Mucosa of descending colon (tissue), 3 donors: ENCODE measurements at regions not wholly inside any gene's neighbourhood (a gene's known extent, or its start where the extent isn't known, plus 50 kb on each side); places are given as distances from the start of the nearest gene placed in this dataset.
"Not testable (repeated sequence)": the region's sequence is repeated elsewhere in the genome, so short reads cannot be mapped to it uniquely, and the experiment has no call there.

ENCODE experiments used
- ATAC-seq: fragments of 200-7000 bp; cut with Tn5 transposase; one replicate; pipeline ENCODE4 v1.9.1; 2020; ENCODE audit warnings: mild to moderate bottlenecking, moderate library complexity
- DNase-seq, 3 donors: peaks; one replicate each; pipeline ENCODE4 v3.0.0-alpha.2; 2020
- H3K36me3 ChIP-seq: fragments of 200-600 bp; one replicate; pipeline ENCODE4 v1.8.0; 2021; ENCODE audit warnings: low read depth, mild to moderate bottlenecking
- H3K4me1 ChIP-seq: fragments of 200-600 bp; one replicate; pipeline ENCODE4 v1.8.0; 2021; ENCODE audit warnings: low read depth, mild to moderate bottlenecking
- H3K4me3 ChIP-seq: fragments of 200-600 bp; one replicate; pipeline ENCODE4 v1.8.0; 2021; ENCODE audit warnings: mild to moderate bottlenecking
- H3K9me3 ChIP-seq: fragments of 200-600 bp; one replicate; pipeline ENCODE4 v1.8.0; 2021; ENCODE audit warnings: mild to moderate bottlenecking
- intact Hi-C, 2 donors: fragments of 100-400 bp; cut with DNase I in 1 of 2; cut with micrococcal nuclease in 1 of 2; formaldehyde crosslinking; loops; one replicate each; pipeline versions ENCODE4 v1.11.0 to v1.11.1; 2022; cut with DNase I, micrococcal nuclease
- TF ChIP-seq, protein P1 (sequence below): fragments of 200-600 bp; IDR thresholded peaks from one replicate; pipeline ENCODE4 v1.8.0; 2022; ENCODE audit warnings: antibody characterized with exemption, mild to moderate bottlenecking
- donor health status: DM: no; HTN: no; CAD: no; lungs with moderate emphysema.
- donor health status: DM: no; HTN: no; CAD: no.
- donor health status: DM: no; HTN: yes; CAD: no.

DNA sequence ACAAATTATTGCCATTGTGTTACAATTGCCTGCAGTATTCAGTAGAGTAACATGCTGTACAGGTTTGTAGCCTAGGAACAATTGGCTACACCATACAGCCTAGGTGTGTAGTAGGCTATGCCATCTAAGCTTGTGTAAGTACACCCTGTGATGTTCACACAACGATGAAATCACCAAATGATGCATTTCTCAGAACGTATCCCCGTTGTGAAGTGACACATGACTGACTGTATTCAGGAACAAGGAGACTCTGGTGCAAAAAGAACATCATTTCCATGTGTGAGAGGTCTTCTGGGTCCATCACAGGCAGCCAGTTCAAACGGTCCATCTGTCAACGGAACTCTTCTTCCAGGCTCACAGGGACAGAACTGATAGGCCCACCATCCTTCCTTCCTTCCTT is 263.7 kb downstream of the ANAPC1 start:
- Histone ChIP-seq H3K9me3 (no peaks in the 10 kb centered on the region), H3K4me3 (no peak overlapping the region), H3K4me1 (no peaks in the 10 kb centered on the region), H3K36me3 (no peaks in the 10 kb centered on the region)
- TF ChIP-seq, protein P1, sequence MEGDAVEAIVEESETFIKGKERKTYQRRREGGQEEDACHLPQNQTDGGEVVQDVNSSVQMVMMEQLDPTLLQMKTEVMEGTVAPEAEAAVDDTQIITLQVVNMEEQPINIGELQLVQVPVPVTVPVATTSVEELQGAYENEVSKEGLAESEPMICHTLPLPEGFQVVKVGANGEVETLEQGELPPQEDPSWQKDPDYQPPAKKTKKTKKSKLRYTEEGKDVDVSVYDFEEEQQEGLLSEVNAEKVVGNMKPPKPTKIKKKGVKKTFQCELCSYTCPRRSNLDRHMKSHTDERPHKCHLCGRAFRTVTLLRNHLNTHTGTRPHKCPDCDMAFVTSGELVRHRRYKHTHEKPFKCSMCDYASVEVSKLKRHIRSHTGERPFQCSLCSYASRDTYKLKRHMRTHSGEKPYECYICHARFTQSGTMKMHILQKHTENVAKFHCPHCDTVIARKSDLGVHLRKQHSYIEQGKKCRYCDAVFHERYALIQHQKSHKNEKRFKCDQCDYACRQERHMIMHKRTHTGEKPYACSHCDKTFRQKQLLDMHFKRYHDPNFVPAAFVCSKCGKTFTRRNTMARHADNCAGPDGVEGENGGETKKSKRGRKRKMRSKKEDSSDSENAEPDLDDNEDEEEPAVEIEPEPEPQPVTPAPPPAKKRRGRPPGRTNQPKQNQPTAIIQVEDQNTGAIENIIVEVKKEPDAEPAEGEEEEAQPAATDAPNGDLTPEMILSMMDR: no peak
- ATAC-seq: no peak
- no peak for DNase-seq
- intact Hi-C loops: no loop called here

DNA sequence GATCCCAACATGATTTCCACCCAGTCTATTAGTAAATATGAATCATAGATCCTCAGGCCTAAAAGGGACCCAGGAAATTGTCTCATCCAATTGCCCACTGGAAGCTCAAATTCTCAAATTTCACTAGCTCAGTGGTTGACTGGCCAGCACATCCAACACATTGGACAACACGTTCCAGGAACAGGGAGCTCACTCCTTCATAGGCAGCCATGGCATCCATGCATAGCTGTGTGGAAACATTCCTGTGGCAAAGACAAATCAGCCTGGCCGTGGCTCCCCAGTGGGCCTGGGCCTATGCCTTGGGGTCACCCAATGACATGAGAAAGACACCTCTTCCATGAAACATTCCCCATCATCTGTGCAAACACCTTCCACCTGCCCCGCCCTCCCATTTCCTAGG is 261.1 kb downstream of the ANAPC1 start:
- DNase-seq: no peak
- Histone ChIP-seq H3K9me3 (no peaks in the 10 kb centered on the region), H3K36me3 (no peaks in the 10 kb centered on the region), H3K4me3 (no peak overlapping the region), H3K4me1 (no peaks in the 10 kb centered on the region)
- ATAC-seq: no peak
- TF ChIP-seq, protein P1: no peak
- intact Hi-C loops: no loop called here

DNA sequence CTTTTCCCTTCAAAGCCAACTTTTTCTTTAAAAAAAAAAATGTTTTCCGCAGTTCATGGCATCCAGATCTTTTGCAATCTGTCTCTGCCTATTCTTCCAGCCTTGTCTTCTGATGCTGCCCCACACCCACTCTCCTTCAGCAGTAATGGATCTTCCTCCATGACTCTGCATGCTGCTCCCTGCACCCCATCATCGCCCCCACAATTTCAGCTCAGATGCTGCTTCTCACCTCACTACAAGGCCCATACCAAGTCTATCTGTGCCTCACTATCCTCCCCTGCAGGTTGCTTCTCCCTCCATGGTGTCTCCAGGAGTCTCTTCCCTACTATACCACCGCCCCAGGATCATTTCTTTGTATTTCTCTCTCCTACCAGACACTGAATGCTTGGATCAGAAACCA is 260.6 kb downstream of the ANAPC1 start:
- TF ChIP-seq, protein P1: no peak
- intact Hi-C loops: no loop called here
- ATAC-seq (no peak), DNase-seq (no peak)
- Histone ChIP-seq H3K4me1 (no peaks in the 10 kb centered on the region), H3K36me3 (no peaks in the 10 kb centered on the region), H3K9me3 (peaks cover under 1% of the 10 kb centered on the region), H3K4me3 (no peak overlapping the region)

DNA sequence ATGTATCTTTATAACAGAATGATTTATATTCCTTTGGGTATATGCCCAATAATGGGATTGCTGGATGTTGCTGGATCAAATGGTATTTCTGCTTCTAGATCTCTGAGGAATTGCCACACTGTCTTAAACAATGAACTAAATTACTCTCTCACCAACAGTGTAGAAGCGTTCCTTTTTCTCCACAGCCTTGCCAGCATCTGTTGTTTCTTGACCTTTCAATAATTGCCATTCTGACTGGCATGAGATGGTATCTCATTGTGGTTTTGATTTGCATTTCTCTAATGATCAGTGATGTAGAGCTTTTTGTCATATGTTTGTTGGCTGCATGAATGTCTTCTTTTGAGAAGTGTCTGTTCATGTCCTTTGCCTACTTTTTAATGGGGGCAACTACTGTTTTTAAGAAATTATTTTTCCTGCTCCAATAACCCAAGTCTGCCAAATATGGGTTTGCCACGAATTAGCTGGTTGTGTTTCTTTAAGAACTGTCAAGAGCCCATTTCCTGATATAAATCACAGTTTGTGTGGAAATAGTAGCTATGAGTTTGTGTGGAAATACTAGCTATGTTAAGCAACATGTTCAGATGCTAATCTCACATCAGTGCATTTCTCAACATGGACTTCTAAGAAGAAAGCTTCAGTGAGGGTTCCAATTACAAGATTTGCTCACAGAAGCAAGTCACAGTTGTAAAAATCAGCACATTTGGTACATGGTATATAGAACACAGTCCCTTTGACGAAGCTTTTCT is 259.4 kb downstream of the ANAPC1 start:
- no peak for DNase-seq
- no peaks in the 10 kb centered on the region for H3K4me1 ChIP-seq
- intact Hi-C loops: no loop called here
- H3K36me3 ChIP-seq: no peaks in the 10 kb centered on the region
- ATAC-seq: peak; percentile 41
- no peak overlapping the region for H3K4me3 ChIP-seq
- TF ChIP-seq, protein P1: no peak
- H3K9me3 ChIP-seq: peaks cover 3% of the 10 kb centered on the region

DNA sequence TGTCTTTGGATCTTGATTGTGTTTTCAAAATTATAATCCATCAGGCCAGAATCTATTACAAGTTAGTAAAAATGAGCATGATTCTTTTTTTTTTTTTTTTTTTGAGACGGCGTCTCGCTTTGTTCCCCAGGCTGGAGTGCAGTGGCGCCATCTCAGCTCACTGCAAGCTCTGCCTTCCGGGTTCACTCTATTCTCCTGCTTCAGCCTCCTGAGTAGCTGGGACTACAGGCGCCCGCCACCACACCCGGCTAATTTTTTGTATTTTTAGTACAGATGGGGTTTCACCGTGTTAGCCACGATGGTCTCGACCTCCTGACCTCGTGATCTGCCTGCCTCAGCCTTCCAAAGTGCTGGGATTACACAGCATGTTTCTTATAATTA is 258.8 kb downstream of the ANAPC1 start:
- intact Hi-C loops, ATAC-seq: not testable (repeated sequence)

DNA sequence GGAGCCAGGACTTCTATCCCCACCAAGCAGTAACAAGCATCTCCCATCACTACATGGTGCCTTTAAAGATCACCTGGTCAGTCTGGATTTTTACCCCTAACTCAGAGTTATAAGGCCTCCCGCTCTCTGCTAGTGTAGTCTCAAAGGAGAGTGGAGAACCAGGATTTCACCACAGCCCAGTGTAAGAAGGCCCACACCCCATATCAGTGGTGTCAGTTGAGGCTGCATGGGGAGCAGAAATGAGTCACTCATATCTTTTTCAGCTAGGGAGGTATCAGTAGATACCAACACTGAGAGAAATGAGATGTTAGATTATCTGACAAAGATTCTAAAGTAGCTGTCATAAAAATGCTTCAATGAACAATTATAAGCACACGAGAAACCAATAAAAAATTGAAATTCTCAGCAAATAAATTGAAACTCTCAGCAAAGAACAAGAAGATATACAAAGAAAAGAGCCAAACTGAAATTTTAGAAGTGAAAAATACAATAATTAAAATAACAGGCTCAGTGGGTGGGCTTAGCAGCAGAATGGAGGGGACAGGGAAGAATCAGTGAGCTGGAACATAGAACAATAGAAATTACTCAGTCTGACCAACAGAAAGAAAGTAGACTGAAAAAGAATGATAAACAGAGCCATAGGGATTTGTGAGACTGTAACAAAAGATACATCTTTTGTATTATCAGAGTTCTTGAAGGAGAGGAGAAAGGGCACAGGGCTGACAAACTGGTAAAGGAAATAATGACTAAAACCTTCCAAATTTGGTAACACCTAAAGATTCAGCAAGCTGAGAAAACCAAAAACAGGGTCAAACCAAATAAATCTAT is 257.7 kb downstream of the ANAPC1 start:
- DNase-seq (no peak), ATAC-seq (peak; percentile 30)
- intact Hi-C loops: no loop called here
- peaks cover 6% of the 10 kb centered on the region for H3K9me3 ChIP-seq
- TF ChIP-seq, protein P1: no peak
- H3K4me1 ChIP-seq: no peaks in the 10 kb centered on the region
- H3K4me3 ChIP-seq: no peak overlapping the region
- H3K36me3 ChIP-seq: no peaks in the 10 kb centered on the region

More for the DNA sequence above, 258.8 kb downstream of the ANAPC1 start:
- H3K36me3 ChIP-seq, H3K4me1 ChIP-seq, H3K4me3 ChIP-seq, DNase-seq, H3K9me3 ChIP-seq: not testable (repeated sequence)
